Stimulated activated CD8-positive, alpha-beta memory T cell treated with anti-CD3 and anti-CD28 coated beads, Interleukin-7, amount 100 ng/mL, for 1 hour (primary cell): ENCODE measurements at regions not wholly inside any gene's neighbourhood (a gene's known extent, or its start where the extent isn't known, plus 50 kb on each side); places are given as distances from the start of the nearest gene placed in this dataset.
"Not testable (repeated sequence)": the region's sequence is repeated elsewhere in the genome, so short reads cannot be mapped to it uniquely, and the experiment has no call there.

Experiments used
- DNase-seq, 2 donors: peaks; one replicate each; pipeline ENCODE4 v3.0.0-alpha.2; 2020; ENCODE audit warnings: low read depth in 2 of 2

DNA sequence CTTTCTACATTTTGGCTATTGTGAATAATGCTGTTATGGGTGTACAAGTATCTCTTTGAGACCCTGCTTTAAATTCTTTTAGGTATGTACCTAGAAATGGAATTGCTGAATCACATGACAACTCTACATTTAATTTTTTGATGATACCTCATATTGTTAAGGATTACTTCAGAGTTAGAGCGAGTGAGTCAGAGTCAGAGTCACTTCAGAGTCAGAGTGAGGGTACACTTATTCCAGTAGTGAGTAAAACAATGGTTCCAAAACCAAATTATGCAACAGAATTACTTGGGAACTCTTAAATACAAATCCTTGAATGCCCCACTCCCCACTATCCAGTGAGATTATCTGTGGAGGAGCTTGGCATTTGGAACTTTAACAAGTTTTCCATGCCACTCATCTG, 50.3 kb upstream of the SNRK start:
- DNase-seq: no peak

DNA sequence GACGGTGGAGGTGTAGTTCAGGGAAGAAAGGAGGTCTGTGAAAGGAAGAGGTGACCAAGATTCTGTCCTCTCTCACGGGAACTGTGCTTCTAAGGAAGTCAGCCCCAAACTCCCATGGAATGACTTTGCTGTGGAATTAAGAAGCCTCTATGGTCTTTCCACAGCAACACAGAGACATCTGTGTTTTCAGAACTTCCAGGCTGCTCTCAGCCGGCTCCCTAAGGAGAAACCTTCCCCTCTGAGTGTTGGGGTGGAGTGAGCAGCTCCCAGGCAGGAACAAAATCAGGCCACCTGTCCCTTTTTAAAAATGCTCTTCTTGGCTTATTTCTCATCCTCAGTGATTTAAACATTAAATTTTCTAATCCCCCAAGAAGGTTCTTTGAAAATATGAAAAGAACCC, 53.3 kb upstream of the SNRK start:
- no peak for DNase-seq

DNA sequence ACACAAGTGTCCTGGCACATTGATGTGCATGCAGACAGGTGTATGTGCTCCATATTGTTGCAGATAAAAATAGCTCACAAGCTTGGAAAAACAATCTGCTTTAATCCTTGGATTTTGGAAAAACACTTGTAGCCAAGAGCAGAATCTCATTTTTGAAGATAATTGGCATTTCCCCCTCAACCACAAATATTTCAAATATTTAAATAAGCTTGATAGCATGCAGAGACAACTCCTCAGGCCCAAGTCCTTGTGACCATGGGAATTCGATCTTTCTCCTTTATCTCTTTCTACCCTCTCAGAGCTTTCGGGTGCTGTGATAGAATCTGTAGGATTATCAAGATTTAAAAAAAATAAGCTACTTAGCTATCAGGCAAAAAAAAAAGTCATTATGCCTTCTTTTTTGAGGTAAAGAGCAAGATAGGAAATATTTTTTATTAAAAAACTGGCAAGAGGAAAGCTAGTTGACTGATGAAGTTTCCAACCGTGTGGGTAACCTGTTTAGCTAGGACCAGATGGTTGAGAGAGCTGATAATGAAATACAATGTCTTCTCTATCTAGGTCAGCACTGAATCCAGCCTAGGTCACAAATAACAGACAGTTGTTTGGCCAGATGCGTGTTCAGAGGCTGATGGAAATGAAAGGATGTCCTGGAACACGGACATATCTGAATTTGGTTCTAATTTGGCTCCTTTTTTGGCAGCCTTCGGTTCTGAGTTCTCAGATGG, 54.9 kb upstream of the SNRK start:
- no peak for DNase-seq

DNA sequence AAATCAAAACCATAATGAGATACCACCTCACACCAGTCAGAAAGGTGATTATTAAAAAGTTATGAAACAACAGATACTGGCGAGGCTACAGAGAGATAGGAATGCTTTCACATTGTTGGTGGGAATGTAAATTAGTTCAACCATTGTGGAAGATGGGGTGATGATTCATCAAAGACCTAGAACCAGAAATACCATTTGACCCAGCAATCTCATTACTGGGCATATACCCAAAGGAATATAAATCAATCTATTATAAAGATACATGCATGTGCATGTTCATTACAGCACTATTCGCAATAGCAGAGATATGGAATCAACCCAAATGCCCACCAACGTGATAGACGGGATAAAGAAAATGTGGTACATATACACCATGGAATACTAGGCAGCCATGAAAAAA, 56.5 kb upstream of the SNRK start:
- DNase-seq: not testable (repeated sequence)

DNA sequence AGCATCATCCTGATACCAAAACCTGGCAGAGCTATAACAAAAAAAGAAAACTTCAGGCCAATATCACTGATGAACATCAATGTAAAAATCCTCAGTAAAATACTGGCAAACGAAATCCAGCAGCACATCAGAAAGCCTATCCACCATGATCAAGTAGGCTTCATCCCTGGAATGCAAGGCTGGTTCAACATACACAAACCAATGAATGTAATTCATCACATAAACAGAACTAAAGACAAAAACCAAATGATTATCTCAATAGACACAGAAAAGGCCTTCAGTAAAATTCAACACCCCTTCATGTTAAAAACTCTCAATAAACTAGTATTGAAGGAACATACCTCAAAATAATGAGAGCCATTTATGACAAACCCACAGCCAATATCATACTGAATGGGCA, 58.7 kb upstream of the SNRK start:
- DNase-seq: not testable (repeated sequence)

DNA sequence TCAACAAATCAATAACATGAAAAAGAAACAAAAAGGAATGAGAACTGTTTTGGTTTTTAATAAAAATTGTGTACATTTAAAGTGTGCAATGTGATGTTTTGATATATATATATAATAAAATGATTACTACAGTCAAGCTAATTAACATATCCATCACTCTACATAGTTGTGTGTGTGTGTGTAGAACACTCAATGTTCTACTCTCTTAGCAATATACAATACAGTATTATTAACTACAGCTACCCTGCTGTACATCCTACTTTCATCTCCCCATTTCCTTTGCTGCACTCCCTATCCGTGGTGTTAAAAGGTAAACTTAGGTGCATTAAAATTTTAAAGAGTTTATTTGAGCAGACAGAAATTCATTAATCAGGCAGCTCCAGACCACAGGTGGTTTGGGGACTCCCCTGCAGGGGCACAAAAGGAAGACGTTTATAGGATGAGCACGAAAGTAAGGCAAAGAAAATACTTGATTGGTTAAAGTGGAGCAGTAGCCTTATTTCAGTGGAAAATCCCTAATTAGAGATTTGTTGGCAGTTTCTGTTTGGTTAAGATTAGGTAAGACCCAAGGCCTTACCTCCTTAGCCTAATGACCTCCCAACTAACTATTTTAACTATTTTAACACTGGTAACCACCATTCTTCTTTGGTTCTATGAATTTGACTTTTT, 61.8 kb upstream of the SNRK start:
- no peak for DNase-seq

DNA sequence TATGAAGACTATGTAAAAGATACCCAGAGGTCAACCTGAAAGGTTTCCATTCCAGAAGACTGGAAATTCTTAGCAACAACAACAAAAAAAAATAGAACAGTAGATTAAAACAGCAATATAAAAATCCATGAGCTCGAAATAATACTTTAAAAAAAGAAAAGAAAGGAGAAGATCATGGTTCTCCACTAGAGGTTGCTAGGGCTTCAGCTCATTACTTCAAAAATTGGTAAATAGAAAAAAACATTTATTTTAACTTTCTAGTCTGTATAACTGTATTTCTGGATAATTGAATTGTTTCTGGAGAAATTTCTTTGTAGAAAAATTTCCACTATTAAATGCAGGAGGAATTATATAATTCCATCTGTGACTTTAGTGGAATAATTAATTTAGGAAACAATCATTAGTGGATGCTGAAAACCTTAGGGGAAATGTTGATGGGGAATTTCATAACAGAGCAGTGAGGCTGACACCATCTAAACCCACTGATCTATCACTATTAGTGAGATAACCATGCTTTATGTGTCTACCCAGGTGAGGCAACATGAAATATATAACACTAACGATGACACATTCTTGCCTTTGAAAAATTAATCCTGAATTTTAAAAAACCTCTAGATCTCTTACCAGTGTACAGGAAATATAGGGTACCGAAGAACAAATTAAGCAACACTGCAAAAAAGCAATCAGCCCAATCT, 62.5 kb upstream of the SNRK start:
- no peak for DNase-seq

DNA sequence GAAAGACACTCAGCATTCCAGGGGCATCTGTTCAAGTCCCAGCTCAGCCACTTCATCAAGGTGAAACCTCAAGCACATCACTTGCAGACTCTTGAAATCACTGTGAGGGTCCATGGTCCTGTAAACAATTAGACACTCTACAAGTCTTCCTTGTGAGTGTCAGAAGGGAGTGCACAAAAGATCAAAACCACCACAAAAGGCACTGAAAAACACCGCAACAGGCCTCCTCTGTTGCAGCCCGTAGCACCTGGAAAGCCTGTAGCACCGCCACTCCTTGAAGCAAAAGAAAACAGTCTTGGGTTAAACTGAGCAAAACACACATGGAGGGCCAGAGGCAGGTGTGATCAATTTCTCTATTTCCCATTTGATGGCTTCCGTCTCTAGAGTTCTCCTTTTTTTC, 63.8 kb upstream of the SNRK start:
- no peak for DNase-seq

DNA sequence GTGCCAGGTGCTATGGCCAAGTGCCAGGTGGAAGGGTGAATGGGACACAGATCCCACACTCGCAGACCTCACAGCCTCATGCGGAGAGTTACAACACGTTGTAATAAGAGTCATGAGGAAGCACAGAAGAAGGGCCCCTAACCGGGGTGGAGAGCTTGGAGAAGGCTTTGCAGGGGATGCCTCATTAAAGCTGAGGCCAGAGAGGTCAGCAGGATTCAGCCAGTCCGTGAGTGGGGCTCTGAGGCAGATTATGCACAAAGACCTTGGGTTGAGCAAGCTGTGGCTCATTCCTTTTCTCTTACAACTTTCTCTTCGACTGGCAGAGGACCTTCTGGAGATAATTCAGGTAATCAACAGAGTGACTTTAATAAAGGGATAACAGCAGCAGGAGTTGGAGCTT, 65.3 kb upstream of the SNRK start:
- DNase-seq: no peak

DNA sequence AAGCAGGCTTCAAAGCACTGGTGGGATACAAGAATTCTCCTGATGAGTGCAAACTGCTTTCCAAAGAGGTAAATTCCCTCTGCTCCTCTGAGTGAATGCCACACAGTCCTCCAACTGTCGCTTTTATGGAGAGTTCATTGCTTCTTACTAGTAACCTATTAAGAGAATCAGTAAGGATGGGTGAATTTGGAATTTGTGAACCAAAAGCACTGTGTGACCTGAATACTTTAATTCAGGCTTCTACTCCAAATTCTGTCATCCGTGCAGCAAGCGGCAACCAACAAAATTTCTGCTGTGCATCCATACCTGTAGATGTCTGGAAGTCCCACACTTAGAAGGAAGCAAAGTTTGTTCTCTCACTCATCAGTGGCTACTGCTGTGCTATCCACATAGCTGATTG, 66.7 kb upstream of the SNRK start:
- no peak for DNase-seq

DNA sequence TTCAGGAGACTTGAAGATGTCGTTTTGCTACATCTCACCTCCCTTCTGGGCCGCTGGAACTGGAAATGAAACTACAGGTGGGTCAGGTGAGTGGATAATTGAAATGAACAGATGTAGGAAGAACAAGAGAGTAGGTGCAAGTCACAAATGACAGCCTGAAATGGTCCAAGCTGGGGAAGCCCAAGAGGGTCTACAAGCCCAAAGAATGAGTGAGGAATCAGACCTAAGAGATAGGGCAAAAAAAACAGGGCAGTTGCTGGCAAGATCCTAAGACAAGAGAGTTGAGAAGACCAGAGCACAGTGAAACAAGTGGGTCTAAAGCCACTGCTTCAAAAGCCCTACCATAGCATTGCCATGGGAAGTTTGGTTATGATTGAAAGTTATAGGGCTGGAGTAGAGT, 67.4 kb upstream of the SNRK start:
- no peak for DNase-seq

DNA sequence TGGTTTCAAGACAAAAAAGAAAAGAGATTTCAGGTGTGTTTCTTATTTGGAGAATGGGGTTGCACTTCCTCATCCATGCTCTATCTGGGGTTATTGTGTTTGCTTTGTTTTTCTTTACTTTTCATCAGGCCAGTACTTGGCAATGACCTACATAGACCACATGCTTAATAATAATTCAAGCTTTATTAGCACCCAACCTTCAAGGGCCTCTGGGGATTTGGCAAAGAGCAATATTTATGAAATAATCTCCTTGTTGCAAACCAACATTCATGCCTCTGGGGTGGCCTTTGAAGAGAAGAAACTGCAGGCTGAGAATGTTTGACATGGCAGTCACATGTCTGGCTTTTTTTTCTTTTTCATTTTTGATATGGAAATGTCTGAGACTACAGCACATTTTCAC, 68.2 kb upstream of the SNRK start:
- DNase-seq: no peak

DNA sequence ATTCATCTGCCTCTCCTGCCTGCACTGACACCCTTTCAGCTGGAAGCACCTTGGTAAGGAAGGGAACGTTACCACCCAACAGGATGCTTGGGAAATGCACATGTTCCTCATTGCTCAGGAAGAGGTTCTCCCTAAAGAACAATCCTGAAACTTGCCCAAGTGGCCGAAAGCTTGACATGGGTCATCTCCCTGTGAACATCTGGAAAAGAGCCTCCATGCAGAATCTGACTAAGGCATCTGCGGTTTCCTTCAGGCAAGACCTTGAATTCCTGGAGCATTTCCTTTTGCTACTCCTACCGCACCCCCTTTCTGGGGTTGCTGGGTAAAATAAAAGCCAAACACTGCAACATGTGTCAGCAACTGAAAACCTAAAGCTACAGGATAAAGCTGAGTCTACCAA, 68.7 kb upstream of the SNRK start:
- no peak for DNase-seq

DNA sequence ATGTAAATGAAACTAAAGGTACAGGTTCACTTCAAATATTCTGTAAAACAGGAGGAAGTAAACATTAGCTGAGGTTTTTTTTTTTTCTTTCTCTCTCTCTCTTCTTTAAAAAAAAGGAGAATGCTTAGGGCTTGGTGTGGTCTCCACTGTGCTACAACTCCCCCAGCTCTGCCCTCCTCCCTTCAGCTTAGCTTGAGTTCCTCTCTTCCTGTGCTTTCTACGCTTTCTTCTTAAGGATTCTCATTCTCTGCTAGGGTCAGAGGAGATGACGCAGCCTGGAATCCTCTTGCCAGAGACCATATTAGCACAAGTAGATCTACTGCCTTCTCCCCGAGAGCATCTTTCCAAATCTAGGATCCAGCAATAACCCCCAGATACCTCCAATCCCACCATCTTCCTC, 69.1 kb upstream of the SNRK start:
- DNase-seq: no peak

DNA sequence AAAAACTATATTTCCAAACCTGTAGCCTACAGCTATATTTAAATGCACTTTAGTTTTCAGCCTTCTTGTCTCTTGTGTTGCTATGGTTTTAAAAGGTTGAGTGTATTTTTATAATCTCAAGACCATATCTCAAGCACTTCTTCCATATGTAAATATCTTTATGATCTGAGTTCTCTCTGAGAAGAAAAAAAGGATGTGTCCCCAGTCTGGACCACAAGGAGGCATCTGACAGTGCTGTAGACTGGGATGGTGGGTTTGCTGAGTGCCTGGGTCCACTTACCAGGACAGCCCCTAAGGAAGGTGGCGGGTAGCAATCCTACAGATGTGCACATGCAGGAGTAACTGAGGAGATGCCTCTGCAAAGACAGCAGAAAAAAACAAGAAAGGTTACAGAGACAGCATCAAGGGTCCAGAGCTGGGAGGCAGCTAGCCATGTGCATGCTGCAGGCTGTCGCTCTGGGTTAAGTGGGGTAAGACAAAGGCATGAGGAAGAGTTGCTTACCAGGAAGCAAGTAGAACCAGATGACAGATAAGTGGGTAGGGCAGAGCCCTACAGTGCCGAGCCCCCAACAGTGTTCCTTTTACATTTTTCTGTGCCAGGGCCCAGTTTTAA, 70.6 kb upstream of the SNRK start:
- DNase-seq: no peak

DNA sequence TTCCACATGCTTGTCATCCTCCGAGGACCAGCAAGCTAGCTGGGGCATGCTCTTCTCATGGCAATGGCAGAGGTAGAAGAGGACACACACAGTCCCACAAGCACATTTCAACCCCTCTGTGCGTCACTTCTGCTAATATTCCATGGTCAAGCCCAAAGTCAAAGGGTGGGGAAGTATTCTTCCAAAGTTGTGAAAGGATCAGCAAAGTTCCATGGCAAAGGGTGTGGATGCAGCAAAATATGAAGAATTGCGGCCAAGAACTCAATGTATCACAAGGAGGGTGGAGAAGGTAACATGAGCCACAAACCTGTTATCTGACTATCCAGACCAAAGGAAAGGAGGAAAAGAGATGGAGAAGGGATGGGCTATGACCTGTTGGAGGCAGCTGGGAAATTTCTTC, 71.2 kb upstream of the SNRK start:
- no peak for DNase-seq

DNA sequence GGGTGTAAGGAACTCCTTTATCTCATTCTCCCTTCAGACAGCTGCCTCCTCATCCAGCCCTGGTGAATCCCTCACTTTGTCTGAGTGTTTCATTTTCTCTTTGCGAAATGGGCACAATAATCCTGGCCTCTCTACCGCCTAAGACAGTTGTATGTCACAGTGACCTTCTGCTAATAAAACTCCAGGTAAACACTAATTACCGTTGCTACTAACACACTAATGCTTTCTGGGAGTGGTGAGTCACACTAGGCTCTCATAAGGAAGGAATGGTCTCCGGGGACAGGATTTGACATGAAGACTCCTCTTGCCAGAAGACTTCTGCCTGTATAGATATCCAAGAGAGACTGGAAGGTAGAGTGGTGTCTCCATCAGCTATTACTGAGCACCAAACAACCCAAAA, 71.7 kb upstream of the SNRK start:
- no peak for DNase-seq

DNA sequence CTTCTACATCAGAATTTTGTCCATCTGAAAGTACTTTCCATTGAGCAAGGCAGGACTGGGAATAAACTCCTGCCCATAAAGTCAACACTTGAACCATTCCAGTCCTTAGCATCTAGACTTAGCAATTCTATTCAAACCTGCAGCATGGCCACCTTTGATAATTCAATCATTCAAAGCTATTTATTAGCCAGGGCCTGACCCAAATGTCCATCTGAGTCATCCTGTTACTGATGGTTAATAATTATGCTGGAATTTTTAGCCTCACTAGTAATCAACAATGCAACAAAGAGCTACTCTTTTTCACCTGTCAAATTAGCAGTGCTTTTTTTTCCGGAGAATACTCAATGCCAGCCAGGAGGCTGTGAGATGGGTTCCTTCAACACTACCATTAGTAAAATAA, 72.7 kb upstream of the SNRK start:
- no peak for DNase-seq

DNA sequence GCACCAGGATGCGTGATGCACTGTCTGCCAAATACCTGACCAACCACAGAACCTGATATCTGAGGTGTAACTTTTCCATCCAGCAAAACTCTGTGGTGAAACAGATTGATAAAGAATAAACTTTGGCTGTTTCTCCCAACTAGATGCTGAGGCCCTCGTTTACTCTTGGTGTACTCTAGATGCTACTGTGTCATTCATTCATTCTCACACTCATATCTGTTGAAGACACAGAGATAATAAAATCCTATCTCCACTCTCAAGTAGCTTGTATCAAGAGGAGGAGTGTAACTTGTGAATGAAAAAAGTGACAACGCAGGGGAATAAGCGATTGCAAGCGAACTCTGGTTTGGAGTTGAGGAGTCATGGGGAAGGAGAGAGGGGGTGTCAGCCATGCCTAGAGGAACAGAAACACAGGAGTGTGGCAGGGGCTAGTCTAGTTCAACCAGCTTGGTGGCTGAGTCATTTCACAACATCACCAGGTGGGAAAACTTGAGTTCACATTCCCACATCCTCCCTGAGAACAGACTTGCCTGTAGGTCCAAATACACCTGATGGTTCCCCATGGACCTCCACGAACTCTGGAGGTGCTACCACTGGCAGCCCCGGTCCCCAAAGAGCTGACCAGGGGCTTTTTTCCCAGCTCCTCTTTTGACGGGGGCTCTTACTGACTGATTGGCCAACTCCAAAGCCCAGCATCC, 73.3 kb upstream of the SNRK start:
- no peak for DNase-seq

DNA sequence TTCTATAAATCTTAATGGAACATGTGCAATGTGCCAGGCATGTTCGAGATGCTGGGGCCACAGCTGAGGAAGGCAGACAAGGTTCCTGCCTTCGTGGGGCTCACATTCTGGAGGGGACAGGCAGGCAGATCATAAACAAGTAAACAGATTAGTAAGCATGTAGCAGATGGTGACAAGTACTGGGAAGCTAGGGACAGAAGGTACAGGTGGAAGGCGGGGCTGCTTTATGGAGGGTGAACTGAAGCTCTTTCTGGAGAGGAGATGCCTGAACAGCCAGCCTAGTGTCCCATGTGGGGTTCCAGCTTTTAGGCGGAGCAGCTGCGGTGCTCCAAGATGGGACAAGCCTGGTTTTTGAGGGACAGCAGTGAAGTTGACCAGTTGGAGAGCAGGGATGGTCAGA, 74.7 kb upstream of the SNRK start:
- DNase-seq: no peak

DNA sequence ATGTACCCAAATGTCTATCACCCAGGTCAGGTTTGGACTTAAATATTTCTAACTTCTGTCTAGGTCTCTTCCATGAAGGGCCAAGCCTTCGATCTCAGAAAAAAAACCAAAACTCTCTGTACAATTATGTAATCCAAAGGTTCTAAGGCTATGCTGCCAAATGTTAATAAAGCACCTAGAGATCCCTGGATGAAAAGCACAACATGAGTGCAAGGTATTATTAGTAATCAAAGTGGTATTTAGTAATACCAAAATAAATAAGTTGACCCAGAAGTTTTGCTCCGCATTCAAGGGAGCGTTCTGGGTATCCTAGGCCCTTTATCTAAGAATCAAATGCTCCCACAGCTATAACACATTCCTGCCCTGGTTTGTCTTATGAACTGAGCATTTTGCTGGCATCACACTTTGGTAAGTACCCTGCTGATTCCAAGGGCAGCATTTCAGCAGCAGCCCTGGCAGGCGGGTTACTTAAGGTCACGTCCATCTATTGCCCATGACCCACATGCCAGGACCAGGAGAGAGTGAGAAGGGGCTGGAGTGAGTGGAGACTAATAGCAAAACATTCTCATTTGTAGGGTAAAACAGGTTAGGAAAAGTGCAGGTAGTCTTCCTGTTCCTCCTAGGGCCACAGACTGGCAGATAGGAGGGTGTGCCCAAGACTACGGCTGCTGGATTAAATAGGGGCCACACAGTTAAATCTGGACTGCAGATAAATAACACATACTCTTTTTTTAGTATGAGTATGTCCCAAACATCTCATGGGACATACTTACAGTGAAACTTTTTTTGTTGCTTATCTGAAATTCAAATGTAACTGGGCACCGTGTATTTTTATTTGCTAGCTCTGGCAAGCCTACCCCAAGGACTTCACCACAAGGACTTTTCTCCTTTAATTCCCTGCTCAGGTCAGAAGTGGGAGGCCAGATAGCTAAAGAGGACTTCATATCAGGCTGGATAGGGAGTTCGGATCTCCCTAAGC, 76.0 kb upstream of the SNRK start:
- DNase-seq: no peak
